ENCODE measurements at regions not wholly inside any gene's neighbourhood (a gene's known extent, or its start where the extent isn't known, plus 50 kb on each side); places are given as distances from the start of the nearest gene placed in this dataset.

DNA sequence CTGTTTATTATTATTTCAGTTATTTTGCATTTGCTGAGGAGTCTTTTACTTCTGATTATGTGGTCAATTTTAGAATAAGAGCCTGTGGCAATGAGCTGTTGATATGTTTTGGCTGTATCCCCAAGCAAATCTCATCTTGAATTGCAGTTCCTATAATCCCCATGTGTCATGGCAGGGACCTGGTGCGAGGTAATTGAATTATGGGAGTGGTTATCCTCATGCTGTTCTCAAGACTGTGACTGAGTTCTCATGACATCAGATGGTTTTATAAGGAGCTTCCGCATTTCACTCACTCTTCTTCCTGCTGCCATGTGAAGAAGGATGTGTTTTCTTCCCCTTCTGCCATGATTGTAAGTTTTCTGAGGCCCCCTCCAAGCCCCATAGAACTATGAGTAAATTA is 114.9 kb upstream of the SLCO6A1 start:
- no peak for DNase-seq

DNA sequence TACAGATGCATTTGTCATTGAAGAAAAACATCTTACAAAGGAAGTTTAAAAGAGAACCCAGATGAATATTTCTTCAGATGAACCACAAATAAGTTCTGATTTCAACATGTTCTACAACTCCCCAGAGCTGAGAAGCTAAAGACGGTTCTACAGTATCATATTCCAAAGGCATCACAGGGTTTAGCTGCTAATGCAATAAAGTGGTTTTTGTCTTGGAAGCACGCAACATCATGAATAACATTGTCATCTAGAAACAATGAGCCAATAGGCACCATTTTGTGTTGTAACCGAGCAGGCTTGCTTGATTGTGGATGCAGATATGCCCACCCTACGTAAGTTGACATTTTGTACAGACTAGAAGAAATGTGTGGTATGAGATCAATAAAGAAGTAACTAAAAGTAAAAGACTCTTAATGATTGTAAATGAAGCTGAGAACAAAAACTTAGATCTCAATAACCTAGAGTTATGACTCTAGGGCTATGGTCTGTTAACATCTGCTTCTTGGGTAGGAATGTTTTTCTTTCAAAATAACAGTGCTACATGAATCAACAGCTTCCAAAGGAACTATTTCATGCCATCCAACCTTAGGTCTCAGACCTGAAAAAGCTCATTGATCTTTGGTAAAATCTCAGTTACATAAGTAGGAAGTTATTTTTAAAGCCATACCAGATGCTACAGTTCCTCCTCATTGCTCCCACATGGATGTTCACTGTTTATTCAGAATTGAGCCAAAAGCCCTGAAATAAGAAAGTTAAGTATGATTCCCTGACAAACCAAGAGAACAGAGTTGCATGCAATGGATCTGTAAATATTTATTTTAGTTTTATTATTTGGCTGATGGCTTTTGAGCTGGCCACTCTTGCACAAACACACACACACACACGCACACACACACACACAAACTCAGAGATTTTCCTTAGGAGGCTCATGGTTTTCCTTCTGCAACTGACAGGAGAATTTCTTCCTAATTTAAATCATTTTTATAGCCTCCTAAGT is 118.7 kb upstream of the SLCO6A1 start:
- intact Hi-C loops (cut with micrococcal nuclease): no loop called here
- H3K4me3 ChIP-seq: no peak overlapping the region
- H3K36me3 ChIP-seq: no peaks in the 10 kb centered on the region
- H3K27me3 ChIP-seq (ENCODE audit: low read depth): no peaks in the 10 kb centered on the region
- no peak overlapping the region for H3K27ac ChIP-seq (replicated peaks)
- H3K9me3 ChIP-seq (replicated peaks): no peaks in the 10 kb centered on the region
- TF ChIP-seq, protein P1, sequence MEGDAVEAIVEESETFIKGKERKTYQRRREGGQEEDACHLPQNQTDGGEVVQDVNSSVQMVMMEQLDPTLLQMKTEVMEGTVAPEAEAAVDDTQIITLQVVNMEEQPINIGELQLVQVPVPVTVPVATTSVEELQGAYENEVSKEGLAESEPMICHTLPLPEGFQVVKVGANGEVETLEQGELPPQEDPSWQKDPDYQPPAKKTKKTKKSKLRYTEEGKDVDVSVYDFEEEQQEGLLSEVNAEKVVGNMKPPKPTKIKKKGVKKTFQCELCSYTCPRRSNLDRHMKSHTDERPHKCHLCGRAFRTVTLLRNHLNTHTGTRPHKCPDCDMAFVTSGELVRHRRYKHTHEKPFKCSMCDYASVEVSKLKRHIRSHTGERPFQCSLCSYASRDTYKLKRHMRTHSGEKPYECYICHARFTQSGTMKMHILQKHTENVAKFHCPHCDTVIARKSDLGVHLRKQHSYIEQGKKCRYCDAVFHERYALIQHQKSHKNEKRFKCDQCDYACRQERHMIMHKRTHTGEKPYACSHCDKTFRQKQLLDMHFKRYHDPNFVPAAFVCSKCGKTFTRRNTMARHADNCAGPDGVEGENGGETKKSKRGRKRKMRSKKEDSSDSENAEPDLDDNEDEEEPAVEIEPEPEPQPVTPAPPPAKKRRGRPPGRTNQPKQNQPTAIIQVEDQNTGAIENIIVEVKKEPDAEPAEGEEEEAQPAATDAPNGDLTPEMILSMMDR (IDR thresholded peaks at IDR 0.05; ENCODE audit: borderline replicate concordance): no peak
- no peak for DNase-seq
- H3K4me1 ChIP-seq: no peaks in the 10 kb centered on the region

More for the DNA sequence above, 114.9 kb upstream of the SLCO6A1 start:
- Histone ChIP-seq H3K27me3 (ENCODE audit: low read depth) (no peaks in the 10 kb centered on the region), H3K4me1 (no peaks in the 10 kb centered on the region), H3K4me3 (no peak overlapping the region), H3K27ac (replicated peaks) (no peak overlapping the region), H3K9me3 (replicated peaks) (no peaks in the 10 kb centered on the region), H3K36me3 (no peaks in the 10 kb centered on the region)
- TF ChIP-seq, protein P1 (IDR thresholded peaks at IDR 0.05; ENCODE audit: borderline replicate concordance): no peak
- intact Hi-C loops (cut with micrococcal nuclease): no loop called here

DNA sequence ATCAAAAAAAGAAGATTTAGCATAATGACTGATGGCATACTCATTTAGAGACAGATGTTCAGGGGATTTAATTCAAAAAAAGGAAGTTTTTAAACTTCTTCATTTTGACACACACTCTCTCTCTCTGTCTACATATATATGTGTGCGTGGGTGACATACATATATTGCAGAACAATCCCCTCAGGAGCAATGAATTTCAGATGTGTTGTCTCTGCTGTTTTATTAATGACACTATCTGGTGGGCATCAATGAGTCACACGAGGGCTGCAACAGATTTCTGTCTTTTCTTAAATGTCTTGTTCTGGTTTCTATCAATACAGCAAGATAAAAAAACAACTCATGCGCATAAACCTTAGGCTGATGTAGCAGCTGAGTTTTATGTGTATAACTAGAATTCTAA is 123.5 kb upstream of the SLCO6A1 start:
- Histone ChIP-seq H3K4me1 (peaks cover 30% of the 10 kb centered on the region), H3K9me3 (replicated peaks) (no peaks in the 10 kb centered on the region)

DNA sequence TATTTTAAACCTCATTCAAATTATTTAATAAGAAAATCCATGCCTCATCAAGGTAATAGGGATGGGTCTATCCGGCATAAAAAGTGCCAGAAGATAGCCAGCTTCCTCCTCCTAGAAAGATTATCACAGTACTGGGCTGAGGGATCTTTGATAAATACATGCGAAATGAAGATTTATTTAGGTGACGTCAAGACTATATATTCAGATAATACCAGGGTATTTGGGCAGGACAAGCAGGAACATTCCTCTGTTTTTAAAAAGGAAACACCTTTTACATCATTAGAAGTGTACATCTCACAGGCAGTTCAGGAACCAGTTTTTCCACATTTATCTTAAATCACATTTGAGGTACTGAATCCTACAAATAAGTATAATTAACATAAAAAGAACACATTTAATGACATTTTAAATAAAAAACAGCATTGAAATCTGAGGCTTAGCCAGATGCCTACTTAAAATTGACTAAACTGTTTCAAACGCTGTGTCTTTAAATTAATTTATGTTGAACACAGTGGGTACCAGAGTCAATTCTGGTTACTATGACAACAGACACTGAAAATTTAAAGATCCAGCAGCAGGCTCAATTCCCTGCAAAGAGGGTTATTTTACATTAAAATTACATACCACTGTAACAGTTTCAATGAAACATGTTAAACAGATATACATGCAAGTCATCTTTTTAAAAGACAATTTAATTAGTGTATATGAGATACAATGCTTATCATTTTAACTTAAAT is 124.7 kb upstream of the SLCO6A1 start:
- intact Hi-C loops (cut with micrococcal nuclease): no loop called here
- peaks cover 34% of the 10 kb centered on the region for H3K4me1 ChIP-seq

More for the DNA sequence above, 123.5 kb upstream of the SLCO6A1 start:
- intact Hi-C loops (cut with micrococcal nuclease): no loop called here
- no peak overlapping the region for H3K27ac ChIP-seq (replicated peaks)
- H3K4me3 ChIP-seq: no peak overlapping the region
- H3K27me3 ChIP-seq (ENCODE audit: low read depth): no peaks in the 10 kb centered on the region
- H3K36me3 ChIP-seq: no peaks in the 10 kb centered on the region
- DNase-seq: no peak
- TF ChIP-seq, protein P1 (IDR thresholded peaks at IDR 0.05; ENCODE audit: borderline replicate concordance): no peak

DNA sequence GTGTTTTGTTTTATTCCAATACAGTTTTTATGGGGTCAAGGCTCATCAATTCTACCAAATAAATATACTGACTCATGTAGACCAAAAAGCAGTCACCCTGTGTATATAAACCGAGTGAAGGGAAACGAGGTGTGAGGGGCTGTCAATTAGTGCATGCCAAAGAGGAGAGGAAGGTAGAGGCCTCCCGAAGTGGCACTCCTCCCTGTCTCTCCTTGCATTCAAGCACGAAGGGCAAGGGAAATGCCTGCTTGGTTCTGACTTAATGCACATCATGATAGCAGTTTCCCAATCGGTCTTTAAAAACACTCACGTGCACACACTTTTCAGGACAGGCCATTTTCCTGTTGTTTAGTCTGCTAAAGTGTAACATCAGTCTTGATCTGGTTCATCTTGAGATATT is 125.6 kb upstream of the SLCO6A1 start:
- DNase-seq: no peak
- Histone ChIP-seq H3K4me1 (peaks cover 34% of the 10 kb centered on the region), H3K36me3 (no peaks in the 10 kb centered on the region), H3K4me3 (no peak overlapping the region), H3K27ac (replicated peaks) (peak overlapping the region; percentile 79), H3K27me3 (ENCODE audit: low read depth) (no peaks in the 10 kb centered on the region), H3K9me3 (replicated peaks) (no peaks in the 10 kb centered on the region)
- TF ChIP-seq, protein P1 (IDR thresholded peaks at IDR 0.05; ENCODE audit: borderline replicate concordance): no peak
- intact Hi-C loops (cut with micrococcal nuclease): no loop called here

More for the DNA sequence above, 124.7 kb upstream of the SLCO6A1 start:
- TF ChIP-seq, protein P1 (IDR thresholded peaks at IDR 0.05; ENCODE audit: borderline replicate concordance): no peak
- no peak overlapping the region for H3K27ac ChIP-seq (replicated peaks)
- no peaks in the 10 kb centered on the region for H3K27me3 ChIP-seq (ENCODE audit: low read depth)
- no peak overlapping the region for H3K4me3 ChIP-seq
- no peaks in the 10 kb centered on the region for H3K36me3 ChIP-seq
- no peak for DNase-seq
- H3K9me3 ChIP-seq (replicated peaks): no peaks in the 10 kb centered on the region
